GM23338 (cell line): ENCODE measurements at regions not wholly inside any gene's neighbourhood (a gene's known extent, or its start where the extent isn't known, plus 50 kb on each side); places are given as distances from the start of the nearest gene placed in this dataset.

Experiments
- ATAC-seq: fragments of 200-7000 bp; cut with Tn5 transposase; 3 replicates; pipeline ENCODE4 v1.9.1; 2020
- DNase-seq: peaks from one replicate; pipeline ENCODE4 v3.0.0-alpha.2; 2015; ENCODE audit warnings: low spot score
- H2AFZ ChIP-seq: fragments of 200-600 bp; sonication (generic); 2 replicates; pipeline ENCODE4 v1.8.0; 2016; ENCODE audit warnings: antibody characterized with exemption, mild to moderate bottlenecking, moderate library complexity
- H3F3A ChIP-seq: fragments of 200-600 bp; sonication (generic); replicated peaks from 2 replicates; pipeline ENCODE4 v1.8.0; 2017; ENCODE audit warnings: antibody characterized with exemption, mixed run types, low read depth
- H3K27ac ChIP-seq: fragments of 200-600 bp; sonication (generic); 2 replicates; pipeline ENCODE4 v1.6.1; 2016; ENCODE audit warnings: low read depth
- H3K27me3 ChIP-seq: fragments of 200-600 bp; sonication (generic); 2 replicates; pipeline ENCODE4 v1.8.0; 2016; ENCODE audit warnings: mild to moderate bottlenecking, mixed run types, moderate library complexity; ENCODE audit not compliant: insufficient read depth
- H3K36me3 ChIP-seq: fragments of 200-600 bp; sonication (generic); 2 replicates; pipeline ENCODE4 v1.8.0; 2016; ENCODE audit warnings: mild to moderate bottlenecking; ENCODE audit not compliant: insufficient read depth
- H3K4me1 ChIP-seq: fragments of 200-600 bp; sonication (generic); 2 replicates; pipeline ENCODE4 v1.8.0; 2016; ENCODE audit warnings: mild to moderate bottlenecking, moderate library complexity; ENCODE audit not compliant: insufficient read depth
- H3K4me2 ChIP-seq: fragments of 200-600 bp; sonication (generic); 2 replicates; pipeline ENCODE4 v1.7.1; 2017; ENCODE audit warnings: mixed run types
- H3K4me3 ChIP-seq: fragments of 200-600 bp; sonication (generic); 2 replicates; pipeline ENCODE4 v1.6.1; 2016; ENCODE audit warnings: mixed run types
- H3K79me2 ChIP-seq: fragments of 200-600 bp; sonication (generic); replicated peaks from 2 replicates; pipeline ENCODE4 v1.8.0; 2017; ENCODE audit warnings: mild to moderate bottlenecking; ENCODE audit not compliant: insufficient read depth
- H3K9me2 ChIP-seq: fragments of 200-600 bp; sonication (generic); 2 replicates; pipeline ENCODE4 v1.8.0; 2017; ENCODE audit not compliant: insufficient read depth
- H4K20me1 ChIP-seq: fragments of 200-600 bp; sonication (generic); replicated peaks from 2 replicates; pipeline ENCODE4 v1.8.0; 2017; ENCODE audit warnings: mild to moderate bottlenecking; ENCODE audit not compliant: insufficient read depth
- H3K27ac Mint-ChIP-seq: 2 replicates; pipeline ENCODE4 v1.8.0; 2020; ENCODE audit warnings: inconsistent platforms, mild to moderate bottlenecking, moderate library complexity, mixed read lengths
- H3K27me3 Mint-ChIP-seq: 3 replicates; pipeline ENCODE4 v1.8.0; 2022; ENCODE audit warnings: low read depth, mild to moderate bottlenecking, moderate library complexity, mixed read lengths, inconsistent platforms; ENCODE audit not compliant: insufficient read depth, poor library complexity
- H3K36me3 Mint-ChIP-seq: 3 replicates; pipeline ENCODE4 v1.8.0; 2021; ENCODE audit warnings: low read depth, mild to moderate bottlenecking, inconsistent platforms, moderate library complexity, mixed read lengths
- H3K4me1 Mint-ChIP-seq: 3 replicates; pipeline ENCODE4 v1.8.0; 2020; ENCODE audit warnings: mild to moderate bottlenecking, inconsistent platforms, mixed read lengths
- H3K4me3 Mint-ChIP-seq: 3 replicates; pipeline ENCODE4 v1.8.0; 2021; ENCODE audit warnings: moderate library complexity, mild to moderate bottlenecking, inconsistent platforms, mixed read lengths
- H3K9me3 Mint-ChIP-seq: 3 replicates; pipeline ENCODE4 v1.8.0; 2020; ENCODE audit warnings: moderate library complexity, mild to moderate bottlenecking, inconsistent platforms, mixed read lengths
- CREB1 ChIP-seq: fragments of 250-450 bp; sonication (Bioruptor Pico); IDR thresholded peaks from 2 replicates; pipeline ENCODE4 v1.5.0; 2020; ENCODE audit warnings: low read depth, mild to moderate bottlenecking, moderate library complexity
- ETS1 ChIP-seq: IDR thresholded peaks from 2 replicates; pipeline ENCODE4 v1.6.1; 2016; ENCODE audit warnings: antibody characterized with exemption
- EZH2 ChIP-seq: fragments of 200-600 bp; sonication (generic); IDR thresholded peaks from one replicate; pipeline ENCODE4 v1.8.0; 2017; ENCODE audit warnings: antibody characterized with exemption, mild to moderate bottlenecking, low read depth; ENCODE audit not compliant: unreplicated experiment
- EZH2phosphoT487 ChIP-seq: fragments of 200-600 bp; sonication (generic); IDR thresholded peaks from one replicate; pipeline ENCODE4 v1.8.1; 2018; ENCODE audit warnings: antibody characterized with exemption; ENCODE audit not compliant: unreplicated experiment
- JUNB ChIP-seq: IDR thresholded peaks from one replicate; pipeline ENCODE4 v1.6.1; 2016; ENCODE audit warnings: antibody characterized with exemption; ENCODE audit not compliant: unreplicated experiment
- NANOG ChIP-seq: IDR thresholded peaks from 2 replicates; pipeline ENCODE4 v1.6.1; 2016; ENCODE audit warnings: antibody characterized with exemption, borderline replicate concordance
- POLR2AphosphoS5 ChIP-seq: IDR thresholded peaks from 2 replicates; pipeline ENCODE4 v1.6.1; 2016; ENCODE audit warnings: antibody characterized with exemption, low read depth
- STAT1 ChIP-seq: IDR thresholded peaks from one replicate; pipeline ENCODE4 v1.6.1; 2016; ENCODE audit warnings: antibody characterized with exemption; ENCODE audit not compliant: unreplicated experiment
- ZNF114 ChIP-seq: fragments of 250-450 bp; sonication (Bioruptor Pico); IDR thresholded peaks from 2 replicates; pipeline ENCODE4 v1.5.0; 2020; ENCODE audit warnings: mild to moderate bottlenecking, moderate library complexity
- TF ChIP-seq, protein P1 (sequence below), 2 experiments: fragments of 200-600 bp in 1 of 2; sonication (generic) in 1 of 2; conservative IDR thresholded peaks; 2 replicates each; pipeline versions ENCODE4 v1.5.1 to v1.6.1; 2016 to 2017; ENCODE audit warnings: antibody characterized with exemption in 2 of 2, low read depth in 2 of 2, mild to moderate bottlenecking in 2 of 2, moderate library complexity in 1 of 2
- TF ChIP-seq, protein P2 (sequence below): IDR thresholded peaks from one replicate; pipeline ENCODE4 v1.6.1; 2018; ENCODE audit warnings: antibody characterized with exemption; ENCODE audit not compliant: unreplicated experiment
- TF ChIP-seq, protein P3 (sequence below): fragments of 250-450 bp; sonication (Bioruptor Pico); IDR thresholded peaks from 2 replicates; pipeline ENCODE4 v1.5.0; 2020; ENCODE audit warnings: mild to moderate bottlenecking, moderate library complexity

GRCh38 chr3:27859821-27860220 lies 137.7 kb upstream of the EOMES start:
- H2AFZ ChIP-seq, result no peak overlapping the region
- no peak overlapping the region for H3K4me3 Mint-ChIP-seq
- H4K20me1 ChIP-seq, result no peaks in the 10 kb centered on the region
- no peaks in the 10 kb centered on the region for H3K27me3 ChIP-seq
- ATAC-seq, result no peak
- no peaks in the 10 kb centered on the region for H3K36me3 ChIP-seq
- no peak overlapping the region for H3K4me2 ChIP-seq
- H3K27me3 Mint-ChIP-seq, result no peaks in the 10 kb centered on the region
- 0 out of 2 replicates have a peak, but pooled peaks cover 2% of the 10 kb centered on the region for H3K9me2 ChIP-seq
- no peak overlapping the region for H3K27ac Mint-ChIP-seq
- no peaks in the 10 kb centered on the region for H3K36me3 Mint-ChIP-seq
- no peak overlapping the region for H3K27ac ChIP-seq
- no peak for DNase-seq
- H3K4me3 ChIP-seq, result no peak overlapping the region
- H3K9me3 Mint-ChIP-seq, result no peaks in the 10 kb centered on the region
- no peaks in the 10 kb centered on the region for H3F3A ChIP-seq
- no peak for TF ChIP-seq NANOG
- TF ChIP-seq EZH2, result no peak
- TF ChIP-seq, protein P1, sequence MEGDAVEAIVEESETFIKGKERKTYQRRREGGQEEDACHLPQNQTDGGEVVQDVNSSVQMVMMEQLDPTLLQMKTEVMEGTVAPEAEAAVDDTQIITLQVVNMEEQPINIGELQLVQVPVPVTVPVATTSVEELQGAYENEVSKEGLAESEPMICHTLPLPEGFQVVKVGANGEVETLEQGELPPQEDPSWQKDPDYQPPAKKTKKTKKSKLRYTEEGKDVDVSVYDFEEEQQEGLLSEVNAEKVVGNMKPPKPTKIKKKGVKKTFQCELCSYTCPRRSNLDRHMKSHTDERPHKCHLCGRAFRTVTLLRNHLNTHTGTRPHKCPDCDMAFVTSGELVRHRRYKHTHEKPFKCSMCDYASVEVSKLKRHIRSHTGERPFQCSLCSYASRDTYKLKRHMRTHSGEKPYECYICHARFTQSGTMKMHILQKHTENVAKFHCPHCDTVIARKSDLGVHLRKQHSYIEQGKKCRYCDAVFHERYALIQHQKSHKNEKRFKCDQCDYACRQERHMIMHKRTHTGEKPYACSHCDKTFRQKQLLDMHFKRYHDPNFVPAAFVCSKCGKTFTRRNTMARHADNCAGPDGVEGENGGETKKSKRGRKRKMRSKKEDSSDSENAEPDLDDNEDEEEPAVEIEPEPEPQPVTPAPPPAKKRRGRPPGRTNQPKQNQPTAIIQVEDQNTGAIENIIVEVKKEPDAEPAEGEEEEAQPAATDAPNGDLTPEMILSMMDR (conservative IDR thresholded peaks at IDR 0.05; ENCODE audit: low read depth in 2 of 2), result no peak
- TF ChIP-seq POLR2AphosphoS5, result no peak
- TF ChIP-seq JUNB, result no peak
- TF ChIP-seq, protein P2, sequence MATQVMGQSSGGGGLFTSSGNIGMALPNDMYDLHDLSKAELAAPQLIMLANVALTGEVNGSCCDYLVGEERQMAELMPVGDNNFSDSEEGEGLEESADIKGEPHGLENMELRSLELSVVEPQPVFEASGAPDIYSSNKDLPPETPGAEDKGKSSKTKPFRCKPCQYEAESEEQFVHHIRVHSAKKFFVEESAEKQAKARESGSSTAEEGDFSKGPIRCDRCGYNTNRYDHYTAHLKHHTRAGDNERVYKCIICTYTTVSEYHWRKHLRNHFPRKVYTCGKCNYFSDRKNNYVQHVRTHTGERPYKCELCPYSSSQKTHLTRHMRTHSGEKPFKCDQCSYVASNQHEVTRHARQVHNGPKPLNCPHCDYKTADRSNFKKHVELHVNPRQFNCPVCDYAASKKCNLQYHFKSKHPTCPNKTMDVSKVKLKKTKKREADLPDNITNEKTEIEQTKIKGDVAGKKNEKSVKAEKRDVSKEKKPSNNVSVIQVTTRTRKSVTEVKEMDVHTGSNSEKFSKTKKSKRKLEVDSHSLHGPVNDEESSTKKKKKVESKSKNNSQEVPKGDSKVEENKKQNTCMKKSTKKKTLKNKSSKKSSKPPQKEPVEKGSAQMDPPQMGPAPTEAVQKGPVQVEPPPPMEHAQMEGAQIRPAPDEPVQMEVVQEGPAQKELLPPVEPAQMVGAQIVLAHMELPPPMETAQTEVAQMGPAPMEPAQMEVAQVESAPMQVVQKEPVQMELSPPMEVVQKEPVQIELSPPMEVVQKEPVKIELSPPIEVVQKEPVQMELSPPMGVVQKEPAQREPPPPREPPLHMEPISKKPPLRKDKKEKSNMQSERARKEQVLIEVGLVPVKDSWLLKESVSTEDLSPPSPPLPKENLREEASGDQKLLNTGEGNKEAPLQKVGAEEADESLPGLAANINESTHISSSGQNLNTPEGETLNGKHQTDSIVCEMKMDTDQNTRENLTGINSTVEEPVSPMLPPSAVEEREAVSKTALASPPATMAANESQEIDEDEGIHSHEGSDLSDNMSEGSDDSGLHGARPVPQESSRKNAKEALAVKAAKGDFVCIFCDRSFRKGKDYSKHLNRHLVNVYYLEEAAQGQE, result no peak
- TF ChIP-seq ZNF114 (CRISPR knock-in tag), result no peak
- no peak for TF ChIP-seq ETS1
- TF ChIP-seq EZH2phosphoT487, result no peak
- TF ChIP-seq, protein P3, sequence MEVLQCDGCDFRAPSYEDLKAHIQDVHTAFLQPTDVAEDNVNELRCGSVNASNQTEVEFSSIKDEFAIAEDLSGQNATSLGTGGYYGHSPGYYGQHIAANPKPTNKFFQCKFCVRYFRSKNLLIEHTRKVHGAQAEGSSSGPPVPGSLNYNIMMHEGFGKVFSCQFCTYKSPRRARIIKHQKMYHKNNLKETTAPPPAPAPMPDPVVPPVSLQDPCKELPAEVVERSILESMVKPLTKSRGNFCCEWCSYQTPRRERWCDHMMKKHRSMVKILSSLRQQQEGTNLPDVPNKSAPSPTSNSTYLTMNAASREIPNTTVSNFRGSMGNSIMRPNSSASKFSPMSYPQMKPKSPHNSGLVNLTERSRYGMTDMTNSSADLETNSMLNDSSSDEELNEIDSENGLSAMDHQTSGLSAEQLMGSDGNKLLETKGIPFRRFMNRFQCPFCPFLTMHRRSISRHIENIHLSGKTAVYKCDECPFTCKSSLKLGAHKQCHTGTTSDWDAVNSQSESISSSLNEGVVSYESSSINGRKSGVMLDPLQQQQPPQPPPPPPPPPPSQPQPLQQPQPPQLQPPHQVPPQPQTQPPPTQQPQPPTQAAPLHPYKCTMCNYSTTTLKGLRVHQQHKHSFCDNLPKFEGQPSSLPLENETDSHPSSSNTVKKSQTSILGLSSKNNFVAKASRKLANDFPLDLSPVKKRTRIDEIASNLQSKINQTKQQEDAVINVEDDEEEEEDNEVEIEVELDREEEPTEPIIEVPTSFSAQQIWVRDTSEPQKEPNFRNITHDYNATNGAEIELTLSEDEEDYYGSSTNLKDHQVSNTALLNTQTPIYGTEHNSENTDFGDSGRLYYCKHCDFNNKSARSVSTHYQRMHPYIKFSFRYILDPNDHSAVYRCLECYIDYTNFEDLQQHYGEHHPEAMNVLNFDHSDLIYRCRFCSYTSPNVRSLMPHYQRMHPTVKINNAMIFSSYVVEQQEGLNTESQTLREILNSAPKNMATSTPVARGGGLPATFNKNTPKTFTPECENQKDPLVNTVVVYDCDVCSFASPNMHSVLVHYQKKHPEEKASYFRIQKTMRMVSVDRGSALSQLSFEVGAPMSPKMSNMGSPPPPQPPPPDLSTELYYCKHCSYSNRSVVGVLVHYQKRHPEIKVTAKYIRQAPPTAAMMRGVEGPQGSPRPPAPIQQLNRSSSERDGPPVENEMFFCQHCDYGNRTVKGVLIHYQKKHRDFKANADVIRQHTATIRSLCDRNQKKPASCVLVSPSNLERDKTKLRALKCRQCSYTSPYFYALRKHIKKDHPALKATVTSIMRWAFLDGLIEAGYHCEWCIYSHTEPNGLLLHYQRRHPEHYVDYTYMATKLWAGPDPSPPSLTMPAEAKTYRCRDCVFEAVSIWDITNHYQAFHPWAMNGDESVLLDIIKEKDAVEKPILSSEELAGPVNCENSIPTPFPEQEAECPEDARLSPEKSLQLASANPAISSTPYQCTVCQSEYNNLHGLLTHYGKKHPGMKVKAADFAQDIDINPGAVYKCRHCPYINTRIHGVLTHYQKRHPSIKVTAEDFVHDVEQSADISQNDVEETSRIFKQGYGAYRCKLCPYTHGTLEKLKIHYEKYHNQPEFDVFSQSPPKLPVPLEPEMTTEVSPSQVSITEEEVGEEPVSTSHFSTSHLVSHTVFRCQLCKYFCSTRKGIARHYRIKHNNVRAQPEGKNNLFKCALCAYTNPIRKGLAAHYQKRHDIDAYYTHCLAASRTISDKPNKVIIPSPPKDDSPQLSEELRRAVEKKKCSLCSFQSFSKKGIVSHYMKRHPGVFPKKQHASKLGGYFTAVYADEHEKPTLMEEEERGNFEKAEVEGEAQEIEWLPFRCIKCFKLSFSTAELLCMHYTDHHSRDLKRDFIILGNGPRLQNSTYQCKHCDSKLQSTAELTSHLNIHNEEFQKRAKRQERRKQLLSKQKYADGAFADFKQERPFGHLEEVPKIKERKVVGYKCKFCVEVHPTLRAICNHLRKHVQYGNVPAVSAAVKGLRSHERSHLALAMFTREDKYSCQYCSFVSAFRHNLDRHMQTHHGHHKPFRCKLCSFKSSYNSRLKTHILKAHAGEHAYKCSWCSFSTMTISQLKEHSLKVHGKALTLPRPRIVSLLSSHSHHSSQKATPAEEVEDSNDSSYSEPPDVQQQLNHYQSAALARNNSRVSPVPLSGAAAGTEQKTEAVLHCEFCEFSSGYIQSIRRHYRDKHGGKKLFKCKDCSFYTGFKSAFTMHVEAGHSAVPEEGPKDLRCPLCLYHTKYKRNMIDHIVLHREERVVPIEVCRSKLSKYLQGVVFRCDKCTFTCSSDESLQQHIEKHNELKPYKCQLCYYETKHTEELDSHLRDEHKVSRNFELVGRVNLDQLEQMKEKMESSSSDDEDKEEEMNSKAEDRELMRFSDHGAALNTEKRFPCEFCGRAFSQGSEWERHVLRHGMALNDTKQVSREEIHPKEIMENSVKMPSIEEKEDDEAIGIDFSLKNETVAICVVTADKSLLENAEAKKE (CRISPR knock-in tag), result no peak
- no peak for TF ChIP-seq STAT1
- TF ChIP-seq CREB1 (CRISPR knock-in tag), result no peak
- no peaks in the 10 kb centered on the region for H3K4me1 ChIP-seq
- no peaks in the 10 kb centered on the region for H3K79me2 ChIP-seq
- H3K4me1 Mint-ChIP-seq, result no peaks in the 10 kb centered on the region
